LHCN-M2 (cell line): ENCODE measurements at regions not wholly inside any gene's neighbourhood (a gene's known extent, or its start where the extent isn't known, plus 50 kb on each side); places are given as distances from the start of the nearest gene placed in this dataset.
A peak's percentile ranks its signal among the peaks of the same experiment; 100 is the strongest.

ENCODE experiments used
- DNase-seq: peaks from one replicate; pipeline ENCODE4 v3.0.0-alpha.2; 2012; ENCODE audit warnings: low read depth

DNA sequence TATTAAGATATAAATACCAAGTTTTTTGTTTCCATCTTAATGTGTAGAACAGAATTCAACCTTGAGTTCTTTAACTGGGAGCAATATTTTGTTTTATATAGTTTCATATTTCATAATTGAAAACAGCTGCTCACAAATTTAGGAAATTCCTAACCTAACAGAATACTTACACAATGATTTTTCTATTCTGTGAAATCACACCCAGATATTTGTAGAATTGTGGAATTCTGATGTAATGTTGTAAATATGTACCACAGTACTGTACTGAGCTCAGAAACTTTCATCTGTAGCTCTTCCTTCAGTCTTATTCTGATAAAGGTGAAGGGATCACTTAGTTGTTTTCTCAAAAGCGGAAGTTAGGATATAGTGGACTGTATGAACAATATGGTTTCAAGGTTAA is 143.4 kb upstream of the GLI3 start:
- peak; percentile 9 for DNase-seq

DNA sequence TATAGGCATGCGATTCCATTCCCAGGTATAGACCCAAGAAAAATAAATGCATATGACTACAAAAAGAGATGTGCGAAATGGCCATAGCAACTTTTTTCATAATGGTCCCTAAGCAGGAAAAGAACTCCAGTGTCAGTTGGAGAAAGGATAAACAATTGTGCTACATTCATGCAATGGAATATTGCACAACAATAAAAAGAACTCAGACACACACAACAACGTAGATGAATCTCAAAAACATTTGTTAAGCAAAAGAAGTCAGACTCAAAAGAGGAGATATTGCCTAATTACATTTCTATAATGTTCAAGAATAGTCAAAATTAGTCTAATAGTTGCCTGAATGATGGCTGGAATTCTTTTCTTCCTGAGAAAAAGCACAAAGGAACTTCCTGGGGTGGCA is 141.1 kb upstream of the GLI3 start:
- no peak for DNase-seq

DNA sequence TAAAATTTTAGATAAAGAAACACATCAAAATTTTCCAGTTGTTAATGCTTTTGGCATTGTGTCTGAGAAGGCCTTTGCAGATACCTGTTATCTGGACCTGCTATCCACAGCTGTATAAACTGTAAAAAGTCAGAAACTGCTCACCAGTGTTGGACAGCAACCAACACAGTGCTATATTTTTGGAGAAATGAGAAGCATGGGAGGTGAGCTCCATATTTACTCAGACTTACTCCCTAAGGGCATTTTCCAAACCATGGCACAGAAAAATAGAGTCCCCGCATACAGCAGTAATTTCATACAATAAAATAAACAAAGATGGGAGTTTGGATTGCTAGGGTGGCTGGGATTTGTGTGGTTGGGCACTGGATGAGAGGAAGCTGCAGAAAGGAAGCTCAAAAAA is 136.3 kb upstream of the GLI3 start:
- no peak for DNase-seq

DNA sequence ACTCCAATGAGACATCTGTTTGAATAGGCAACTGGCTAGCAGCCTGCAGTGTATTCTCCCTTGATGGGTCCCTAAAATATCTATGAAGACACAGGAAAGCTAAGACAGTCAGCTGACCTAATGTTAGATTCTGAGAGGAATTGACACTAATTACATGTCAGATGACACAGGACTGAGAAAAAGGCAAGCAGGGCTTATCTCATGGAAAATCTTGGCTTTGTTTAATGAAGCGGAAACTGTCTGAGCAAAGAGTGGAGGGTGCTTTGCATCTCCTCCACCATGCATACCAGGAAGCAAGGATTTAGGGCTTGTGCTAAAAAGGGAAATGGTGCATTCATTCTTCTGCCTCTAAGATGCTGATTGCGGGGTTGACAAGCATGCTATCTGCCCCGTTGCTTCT is 135.5 kb upstream of the GLI3 start:
- DNase-seq: no peak

DNA sequence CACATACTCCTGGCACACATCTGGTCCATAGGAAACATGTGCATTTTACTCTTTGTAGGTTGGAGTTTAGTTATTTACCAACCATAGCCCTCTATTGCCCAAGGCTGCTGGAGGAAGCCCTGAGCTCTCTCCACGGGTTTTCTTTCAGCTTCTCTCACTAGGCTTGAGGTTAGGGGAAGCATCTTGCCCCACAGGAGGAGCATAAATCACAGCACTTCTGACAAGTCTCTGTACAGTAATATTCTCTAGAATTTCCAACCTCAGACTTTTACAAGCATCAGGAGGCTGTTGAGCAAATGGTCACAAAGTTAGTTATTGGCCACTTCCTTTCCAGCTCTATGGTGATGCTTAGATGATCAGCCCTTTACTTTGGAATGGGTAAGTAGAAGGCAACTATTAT is 122.9 kb upstream of the GLI3 start:
- no peak for DNase-seq

DNA sequence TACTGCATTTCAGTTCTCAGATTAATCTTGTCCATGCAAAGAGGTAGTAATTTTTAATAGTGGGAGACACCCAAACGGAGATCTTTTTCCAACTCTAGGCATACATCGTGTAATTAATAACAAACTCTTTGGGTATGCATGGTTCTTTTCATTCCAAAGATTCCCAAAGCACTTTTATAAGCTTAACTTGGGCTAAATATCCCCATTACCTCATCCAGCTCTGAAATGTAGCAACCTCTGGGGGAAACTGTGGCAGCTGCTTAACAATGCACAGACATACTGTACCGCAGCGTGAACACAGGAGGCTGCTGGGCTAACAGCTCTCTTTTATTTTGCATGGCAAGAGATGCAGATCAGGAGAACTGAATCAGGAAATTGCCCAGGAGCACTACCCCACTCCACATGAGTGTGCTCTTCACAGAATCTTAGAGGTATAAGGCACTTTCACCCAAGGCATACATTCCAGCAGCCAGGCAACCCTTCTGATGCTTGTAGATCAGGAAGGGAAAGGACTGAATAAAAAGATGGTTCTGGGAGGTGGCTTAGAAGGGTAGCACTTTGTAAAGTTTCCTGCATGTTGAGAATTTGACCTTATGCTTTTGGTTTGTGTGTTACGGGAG is 114.4 kb upstream of the GLI3 start:
- DNase-seq: no peak

DNA sequence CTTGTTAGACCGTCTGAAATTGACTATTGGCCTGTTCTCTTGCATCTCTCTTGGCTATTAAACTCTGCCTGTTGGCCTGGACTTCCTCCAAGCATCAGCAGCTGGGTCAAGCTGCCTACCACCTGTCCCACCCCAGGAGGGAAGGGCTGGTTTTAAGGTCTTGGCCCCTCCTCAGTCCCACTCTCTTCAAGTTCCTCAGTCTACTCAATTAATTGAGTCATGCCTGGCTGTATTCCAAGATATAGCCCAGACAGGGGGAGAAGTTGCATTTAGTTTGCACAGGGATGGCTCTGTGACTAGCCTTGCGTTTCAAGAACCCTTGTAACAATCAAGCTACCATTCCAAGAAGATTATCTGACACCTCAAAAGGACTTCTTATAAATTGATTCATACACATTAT is 113.8 kb upstream of the GLI3 start:
- no peak for DNase-seq

DNA sequence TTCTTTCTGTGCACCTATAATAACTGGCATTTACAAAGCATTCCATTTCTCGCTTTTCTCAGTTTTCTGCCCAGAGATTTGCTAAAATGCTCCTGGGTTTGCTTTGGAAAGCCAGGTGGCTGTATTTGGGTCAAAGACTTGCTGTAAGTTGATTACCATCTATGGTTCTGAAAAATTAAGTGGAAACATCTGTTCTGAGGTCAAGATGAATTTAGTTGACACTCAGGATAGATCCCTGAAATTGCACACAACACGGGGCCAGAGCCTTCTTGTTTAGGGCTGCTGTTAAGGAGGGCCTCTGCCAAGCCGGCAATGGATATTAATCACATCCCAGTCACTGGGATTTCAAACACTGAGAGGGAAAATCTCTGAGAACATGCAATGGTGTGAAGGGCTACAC is 111.6 kb upstream of the GLI3 start:
- no peak for DNase-seq

DNA sequence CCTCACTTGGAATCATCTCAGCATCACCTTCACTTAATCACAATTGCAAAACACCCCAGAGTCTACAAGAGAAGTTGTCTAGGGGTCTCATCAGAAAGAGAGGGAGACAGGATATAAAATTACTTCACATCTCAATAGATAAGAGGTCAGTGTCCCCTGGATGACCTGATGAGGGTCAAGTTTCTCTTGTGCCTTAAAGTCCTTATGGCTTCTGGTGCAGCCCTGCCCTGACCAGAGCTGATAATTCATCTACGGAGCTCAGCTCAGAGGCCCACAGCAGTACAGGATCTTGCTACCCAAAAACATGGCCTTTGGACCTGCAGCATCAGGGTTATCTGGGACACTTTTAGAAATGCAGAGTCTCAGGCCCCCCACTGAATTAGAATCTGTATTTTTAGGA is 111.1 kb upstream of the GLI3 start:
- DNase-seq: no peak

DNA sequence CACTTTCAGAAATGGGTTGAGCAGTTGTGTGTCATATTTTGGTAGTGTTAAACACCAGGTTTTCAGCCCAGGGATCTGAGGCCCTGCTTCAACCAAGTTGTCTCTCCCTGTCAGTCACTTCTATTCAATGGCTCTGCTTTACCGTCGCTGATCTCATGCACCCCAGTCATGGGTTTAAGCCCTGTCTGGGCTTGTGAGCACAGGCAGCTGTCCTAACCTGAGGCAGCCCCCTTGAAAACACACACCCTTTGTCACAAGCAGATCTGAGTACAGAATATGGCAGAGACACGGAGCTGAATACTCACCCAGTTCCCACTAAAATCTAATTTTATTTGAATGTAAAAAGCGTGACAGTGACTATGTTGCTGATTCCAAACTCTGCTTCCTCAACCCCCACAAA is 110.6 kb upstream of the GLI3 start:
- DNase-seq: no peak

DNA sequence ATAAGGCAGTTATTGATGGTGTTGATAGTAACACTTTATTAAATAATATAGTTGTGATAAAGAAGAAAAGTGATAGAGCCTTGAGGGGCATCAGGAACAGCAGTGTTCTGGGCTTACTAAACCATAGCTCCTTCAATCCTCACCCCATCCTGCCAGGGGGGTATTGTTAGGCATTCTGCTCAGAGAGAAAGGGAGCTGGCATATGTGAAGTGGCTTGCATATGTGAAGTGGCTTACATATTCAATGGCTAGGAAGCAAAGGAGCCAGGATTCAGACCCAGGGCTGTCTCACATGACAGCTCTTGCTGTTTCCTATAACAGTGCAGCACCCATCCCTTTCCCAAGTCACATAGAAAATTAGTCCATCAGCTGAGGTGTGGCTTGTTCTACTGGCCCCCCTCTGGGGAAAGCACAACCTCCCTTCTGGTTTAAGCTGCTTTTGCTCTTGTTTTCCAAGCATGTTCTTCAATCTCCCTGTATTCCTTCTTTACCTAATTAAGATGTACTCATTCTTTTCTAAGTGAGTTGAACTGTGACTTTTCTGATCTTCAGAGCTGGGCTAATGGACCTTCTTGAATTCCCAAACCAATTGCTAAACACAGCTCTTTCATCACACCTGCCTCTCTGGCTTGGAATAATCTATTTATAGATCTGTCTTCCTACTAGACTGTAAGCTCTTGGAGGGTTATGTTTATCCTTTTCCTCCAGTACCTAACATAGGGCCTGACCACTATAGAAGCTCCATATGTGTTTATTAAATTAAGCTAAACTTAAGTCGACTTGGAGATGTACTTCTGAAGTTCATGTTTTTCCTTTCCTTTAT is 108.7 kb upstream of the GLI3 start:
- DNase-seq: no peak

DNA sequence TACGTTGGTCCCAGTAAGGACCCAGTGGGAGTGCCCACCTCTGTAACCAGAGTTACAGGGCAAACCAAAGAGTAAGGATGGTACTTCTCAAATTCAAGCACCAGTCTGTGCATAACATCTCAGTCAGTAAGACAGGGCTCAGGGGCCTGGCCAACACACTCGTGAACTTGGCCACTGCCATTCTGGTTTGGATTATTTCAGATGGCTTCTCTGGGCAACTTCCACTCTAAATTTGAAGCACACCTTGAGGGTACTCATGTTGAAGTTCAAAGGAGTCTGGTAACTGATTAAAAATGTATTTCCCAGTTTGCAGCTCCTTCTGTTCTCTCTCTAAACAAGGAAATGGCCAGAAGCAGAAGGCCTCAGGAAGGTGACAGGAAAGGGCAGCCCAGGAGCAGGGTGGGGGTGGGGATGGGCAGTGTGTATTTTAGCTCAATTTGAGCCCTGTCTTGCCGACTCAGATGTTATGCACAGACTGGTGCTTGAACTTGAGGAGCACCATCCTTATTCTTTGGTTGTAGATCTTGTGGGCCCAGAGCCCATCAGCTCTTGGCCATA is 107.3 kb upstream of the GLI3 start:
- no peak for DNase-seq

DNA sequence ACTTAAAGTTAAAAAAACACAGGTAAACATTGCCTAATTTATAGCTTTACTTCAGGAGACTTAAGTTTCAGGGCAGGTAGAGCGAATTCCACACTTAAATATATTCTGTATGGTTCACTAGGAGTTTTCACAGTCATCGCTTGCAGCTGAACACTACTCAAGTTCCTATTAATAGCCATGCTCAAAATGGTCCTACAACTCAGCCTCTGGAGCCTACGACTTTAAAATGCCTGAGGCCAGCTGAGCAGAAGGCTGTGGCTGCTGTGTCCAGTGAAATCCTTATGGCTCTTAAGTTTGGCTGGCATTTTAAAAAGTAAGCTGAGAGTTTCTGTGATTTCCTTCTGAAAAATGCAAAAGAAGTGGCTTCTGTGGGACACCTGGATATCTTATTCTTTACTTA is 105.4 kb upstream of the GLI3 start:
- DNase-seq: no peak

DNA sequence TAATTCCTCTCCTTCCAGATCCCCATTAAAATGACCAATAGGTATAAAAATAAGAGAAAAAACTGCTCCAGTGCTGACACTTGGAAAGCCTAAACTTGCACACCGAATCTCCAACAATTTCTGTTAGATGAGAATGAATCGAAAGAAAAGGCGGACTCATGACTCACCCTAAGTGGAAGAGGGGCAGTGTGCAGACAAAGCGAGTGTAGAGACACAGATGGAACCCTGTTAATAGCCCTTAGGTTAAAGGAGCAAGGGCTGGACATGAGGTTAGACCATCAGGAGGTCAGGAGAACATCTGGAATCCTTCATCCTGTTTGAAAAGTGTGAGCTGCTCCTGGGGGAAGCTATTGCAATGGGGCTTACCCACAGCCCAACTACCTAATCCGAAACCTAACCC is 103.4 kb upstream of the GLI3 start:
- DNase-seq: no peak

DNA sequence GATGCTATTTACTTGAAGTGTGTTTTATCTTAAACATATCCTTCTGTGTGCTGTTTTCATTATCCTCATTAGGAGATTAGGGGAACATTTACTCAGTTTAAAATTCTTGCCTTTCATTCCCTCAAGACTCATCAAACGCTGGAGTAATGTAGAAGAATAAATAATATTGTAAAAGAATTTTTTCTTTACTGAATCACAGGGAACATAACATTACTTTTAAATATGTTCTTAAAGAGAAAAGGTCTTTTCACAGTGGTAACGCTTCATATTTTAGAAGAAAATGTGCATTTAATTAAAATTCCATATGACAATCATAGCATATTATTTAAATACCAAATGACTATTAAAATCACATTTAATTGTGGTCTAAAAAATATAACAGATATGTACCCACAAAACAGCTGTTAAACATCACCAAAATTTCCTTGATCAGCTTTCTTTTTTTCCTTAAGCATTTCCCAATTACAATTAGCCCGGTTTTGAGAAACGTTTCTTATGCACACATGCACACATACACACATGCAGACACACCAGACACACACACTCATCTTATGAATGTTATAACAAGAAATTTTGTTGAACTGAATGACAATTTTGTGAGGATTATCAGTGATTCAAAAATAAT is 102.0 kb upstream of the GLI3 start:
- DNase-seq: no peak

DNA sequence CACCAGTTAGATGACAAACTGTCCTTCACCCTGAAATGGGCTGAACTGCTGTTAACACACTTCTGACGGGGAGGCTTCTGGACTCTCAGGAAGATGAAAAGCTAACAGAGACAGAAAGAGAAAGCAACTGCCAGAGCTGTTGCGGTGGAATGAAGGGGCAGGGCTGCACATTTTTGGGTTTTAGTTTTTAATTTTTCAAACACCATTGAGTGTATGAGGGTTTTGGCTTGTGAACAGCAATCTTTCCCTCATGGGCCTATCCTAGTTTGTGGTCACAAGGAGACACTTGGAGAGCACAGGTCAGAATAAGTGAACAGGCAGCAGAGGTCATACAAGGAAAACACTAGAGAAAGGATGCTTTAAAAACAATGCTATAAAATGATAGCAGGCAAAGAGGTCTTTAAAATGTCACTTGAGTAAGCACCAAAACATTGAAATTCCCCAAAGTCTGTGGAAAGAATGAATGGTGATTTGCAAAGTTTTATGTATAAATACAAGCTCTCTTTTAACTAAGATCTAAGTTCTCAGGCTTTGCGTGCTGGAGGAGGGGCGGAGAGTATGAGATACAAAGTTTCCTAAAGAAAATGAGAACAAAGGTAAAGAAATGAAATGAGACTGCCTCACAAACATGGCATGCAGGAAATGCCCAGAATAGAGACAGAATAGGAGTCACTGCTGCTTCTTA is 101.4 kb upstream of the GLI3 start:
- DNase-seq: no peak

DNA sequence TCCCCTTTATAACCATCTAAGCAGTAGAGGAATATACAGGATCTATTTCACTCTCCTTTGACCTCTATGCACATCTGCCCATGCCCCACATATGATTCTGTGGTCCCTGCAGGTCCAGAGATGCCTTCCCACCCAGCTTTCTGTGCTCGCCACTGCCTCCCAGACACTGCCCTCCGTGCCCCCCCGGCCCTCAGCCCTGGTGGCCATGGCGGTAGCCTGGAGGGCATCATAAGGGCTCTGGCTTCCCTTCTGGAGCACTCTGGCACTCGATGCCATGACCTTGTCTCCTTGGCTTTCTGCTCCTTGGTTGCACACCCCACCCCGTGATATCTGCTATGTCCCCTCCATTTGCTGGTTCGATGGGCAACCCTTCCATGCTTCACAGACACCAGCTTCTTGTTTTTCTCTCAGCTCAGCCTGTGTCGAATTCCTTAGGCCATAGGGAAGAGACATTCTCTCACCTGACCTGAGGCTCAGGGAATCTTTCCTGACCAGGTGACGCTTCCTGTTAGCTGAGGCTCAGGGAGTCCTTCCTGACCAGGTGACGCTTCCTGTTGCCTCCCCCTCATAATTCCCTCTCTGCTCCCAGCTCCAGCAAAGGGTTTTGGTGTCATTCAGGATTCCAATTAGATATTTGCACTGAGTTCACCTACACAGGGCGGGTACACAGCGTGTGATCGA is 100.4 kb upstream of the GLI3 start:
- no peak for DNase-seq

DNA sequence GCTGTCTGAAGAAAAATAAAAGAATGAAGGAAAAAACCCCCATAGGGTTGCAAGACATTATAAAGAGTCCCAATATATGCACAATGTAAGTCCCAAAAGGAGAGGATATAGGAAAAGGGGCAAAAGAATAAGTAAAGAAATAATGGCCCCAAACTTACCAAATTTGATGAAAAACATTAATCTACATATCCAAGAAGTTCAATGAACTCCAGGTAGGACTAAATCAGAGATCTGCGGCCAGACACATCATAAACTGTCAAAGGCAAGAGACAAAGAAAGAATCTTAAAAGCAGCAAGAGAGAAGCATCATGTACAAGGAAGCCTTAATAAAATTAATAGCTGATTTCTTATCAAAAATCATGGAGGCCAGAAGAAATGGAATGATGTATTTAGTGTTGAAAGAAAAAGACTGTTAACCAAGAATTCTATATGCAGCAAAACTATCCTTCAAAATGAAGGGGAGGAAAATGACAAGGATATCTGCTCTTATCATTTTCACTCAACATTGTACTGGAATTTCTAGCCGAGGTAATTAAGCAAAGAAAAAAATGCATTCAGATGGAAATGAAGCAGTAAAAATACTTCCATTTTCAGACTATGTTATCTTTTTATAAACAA is 95.7 kb upstream of the GLI3 start:
- DNase-seq: no peak

DNA sequence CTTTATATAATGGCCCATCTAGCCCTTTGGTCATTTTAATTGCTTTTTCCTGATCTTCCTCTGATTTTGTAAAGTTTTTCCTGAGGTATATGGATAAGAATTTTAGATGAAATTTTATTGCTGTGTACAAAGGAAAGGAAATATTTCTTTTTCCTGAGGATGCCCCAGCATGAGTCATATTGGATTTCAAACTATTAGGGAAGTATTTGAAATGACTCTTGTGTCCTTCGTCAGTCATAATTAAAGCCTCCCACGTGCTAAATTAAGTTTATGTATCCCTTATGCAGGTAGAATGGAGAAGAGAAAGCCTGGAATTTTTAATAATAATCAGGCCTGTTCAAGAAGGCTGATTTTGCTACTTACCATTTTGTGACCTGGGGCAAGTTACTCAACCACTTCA is 82.6 kb upstream of the GLI3 start:
- no peak for DNase-seq

DNA sequence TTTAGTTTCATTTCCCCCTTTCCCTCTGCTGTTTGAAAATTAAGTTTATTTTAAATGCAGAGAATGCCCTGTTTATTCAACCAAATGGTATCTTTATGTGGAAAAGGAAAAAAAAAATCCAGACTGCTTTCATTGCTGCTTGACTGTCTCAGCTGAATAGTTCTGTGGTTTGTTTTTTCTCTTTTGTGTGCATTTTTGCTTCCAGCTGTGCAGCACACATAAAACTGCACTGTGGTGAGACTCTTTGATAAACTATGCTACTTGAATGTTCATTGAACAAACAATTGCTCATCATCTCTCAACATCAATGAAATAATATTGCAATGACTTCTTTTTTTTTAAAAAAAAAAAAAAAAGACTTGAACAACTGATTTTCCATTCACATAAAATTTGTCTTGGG is 78.6 kb upstream of the GLI3 start:
- DNase-seq: peak; percentile 45

DNA sequence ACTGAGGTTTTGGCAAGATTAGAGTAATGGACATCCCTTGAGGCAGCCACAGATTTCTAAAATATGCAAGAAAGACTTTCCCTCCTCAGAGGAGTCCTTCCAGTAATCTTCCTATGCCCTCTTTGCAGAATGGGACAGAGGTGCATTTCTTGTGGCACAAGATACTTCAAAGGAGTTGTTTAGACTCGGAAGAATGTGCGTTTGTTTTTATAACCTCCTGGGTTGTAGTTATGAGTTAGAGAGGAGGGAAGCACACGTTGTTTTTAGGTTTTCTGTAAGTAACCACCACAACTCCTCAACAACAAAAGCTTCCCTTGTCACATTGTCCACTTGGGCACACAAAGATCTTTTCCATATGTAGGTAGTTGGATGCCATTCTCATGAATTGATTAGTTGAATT is 78.1 kb upstream of the GLI3 start:
- no peak for DNase-seq
